NCI-H1105 treated with DMSO at 0.1 percent for 48 hours (cell line): ENCODE measurements at regions not wholly inside any gene's neighbourhood (a gene's known extent, or its start where the extent isn't known, plus 50 kb on each side); places are given as distances from the start of the nearest gene placed in this dataset.
"Not testable (repeated sequence)": the region's sequence is repeated elsewhere in the genome, so short reads cannot be mapped to it uniquely, and the experiment has no call there.

Experiments used
- DNase-seq: peaks from one replicate; lab custom pipeline; 2025; lab: John Stamatoyannopoulos, UW

GRCh38 chr2:182548031-182548950, 121.5 kb upstream of the PDE1A start:
- DNase-seq = no peak

DNA sequence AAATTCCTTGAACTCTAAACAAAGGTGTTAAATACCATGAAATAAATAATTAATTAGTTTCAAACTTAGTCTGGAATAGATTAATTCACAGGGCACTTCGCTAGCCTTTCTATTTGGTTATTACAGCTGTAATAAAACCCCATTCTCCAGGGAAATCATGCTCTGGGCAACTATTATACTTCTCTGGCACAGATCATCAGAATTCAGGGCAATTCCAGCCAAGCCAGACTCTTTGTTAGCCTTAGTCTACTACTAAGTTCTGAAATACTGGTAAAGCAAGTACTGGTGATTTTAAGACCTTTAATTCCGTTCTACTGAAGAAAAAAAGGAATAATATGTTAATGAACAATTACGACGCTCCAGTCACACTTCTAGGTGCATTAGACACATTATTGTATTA, 123.4 kb upstream of the PDE1A start:
- no peak for DNase-seq

DNA sequence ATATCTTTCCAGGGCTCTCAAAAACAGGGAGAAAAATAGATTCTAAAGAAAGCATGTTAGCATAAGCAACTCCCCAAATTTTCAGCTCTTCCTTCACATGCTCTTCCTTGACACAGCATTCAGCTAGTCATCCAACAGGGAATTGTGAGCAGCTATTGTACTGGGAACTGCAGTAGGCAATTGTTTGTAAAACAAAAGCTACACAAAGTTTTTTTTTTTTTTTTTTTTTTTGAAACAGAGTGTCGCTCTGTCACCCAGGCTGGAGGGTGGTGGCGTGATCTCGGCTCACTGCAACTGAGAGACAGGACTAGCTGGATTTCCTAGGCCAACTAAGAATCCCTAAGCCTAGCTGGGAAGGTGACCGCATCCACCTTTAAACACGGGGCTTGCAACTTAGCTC, 125.4 kb upstream of the PDE1A start:
- DNase-seq = not testable (repeated sequence)

DNA sequence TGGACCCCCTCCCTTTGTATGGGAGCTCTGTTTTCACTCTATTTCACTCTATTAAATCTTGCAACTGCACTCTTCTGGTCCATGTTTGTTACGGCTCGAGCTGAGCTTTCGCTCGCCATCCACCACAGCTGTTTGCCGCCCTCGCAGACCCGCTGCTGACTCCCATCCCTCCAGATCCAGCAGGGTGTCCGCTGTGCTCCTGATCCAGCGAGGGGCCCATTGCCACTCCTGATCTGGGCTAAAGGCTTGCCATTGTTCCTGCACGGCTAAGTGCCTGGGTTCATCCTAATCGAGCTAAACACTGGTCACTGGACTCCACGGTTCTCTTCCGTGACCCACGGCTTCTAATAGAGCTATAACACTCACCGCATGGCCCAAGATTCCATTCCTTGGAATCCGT, 125.9 kb upstream of the PDE1A start:
- not testable (repeated sequence) for DNase-seq

- no peak for DNase-seq
These were observed 126.6 kb upstream of the PDE1A start for GRCh38 chr2:182553483-182553882.

GRCh38 chr2:182554950-182555349, 128.1 kb upstream of the PDE1A start:
- DNase-seq = peak; percentile 33

GRCh38 chr2:182558564-182558963, 131.7 kb upstream of the PDE1A start:
- no peak for DNase-seq

DNA sequence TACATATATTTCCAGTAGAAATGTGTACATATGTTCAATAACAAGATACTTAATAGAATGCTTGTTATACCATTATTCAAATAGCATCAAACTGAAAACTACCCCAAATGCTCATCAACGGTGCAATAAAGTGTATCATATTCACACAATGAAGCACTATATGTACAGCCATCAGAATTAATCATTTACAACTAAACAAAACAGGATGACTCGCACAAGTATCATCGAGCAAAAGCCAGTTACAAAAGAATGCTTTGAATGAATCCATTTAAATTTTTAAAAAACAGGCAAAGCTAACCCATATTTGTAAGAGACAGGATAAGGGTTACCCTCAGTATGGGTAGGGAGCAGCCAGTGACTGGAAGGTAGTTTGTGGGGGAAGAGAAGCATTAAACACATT, 132.8 kb upstream of the PDE1A start:
- DNase-seq = no peak

DNA sequence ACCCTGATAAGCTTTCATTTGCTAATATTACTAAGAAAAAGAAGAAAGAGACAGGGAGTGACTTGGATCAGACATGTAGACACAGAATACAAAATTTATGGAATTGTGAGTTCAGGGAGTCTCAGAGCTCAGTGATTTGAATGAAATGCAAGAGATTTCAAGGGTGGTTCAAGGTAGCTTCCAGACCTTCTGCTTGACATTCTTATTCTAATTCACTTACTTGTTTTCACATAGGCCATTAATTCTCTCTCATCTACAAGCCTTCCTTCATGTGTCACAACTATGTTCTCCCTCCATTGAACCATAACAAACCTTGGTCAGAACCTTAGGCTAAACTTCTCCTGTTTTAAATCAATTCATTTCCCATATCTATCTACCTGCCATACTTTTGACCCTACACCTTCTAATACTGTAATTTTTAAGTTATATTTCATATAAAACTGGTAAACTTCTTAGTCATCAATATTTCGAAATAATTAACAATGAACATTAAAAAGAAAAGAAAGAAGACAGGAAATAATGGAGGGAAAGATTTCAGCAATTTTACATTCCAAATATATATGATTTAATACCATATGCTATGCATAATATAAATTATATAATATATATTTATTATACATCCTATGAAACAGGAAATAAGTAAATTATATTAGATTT, 139.2 kb upstream of the PDE1A start:
- DNase-seq = no peak

- no peak for DNase-seq
These were observed 142.5 kb upstream of the DNAJC10 start for GRCh38 chr2:182573553-182573952.

GRCh38 chr2:182577816-182578215, 138.2 kb upstream of the DNAJC10 start:
- DNase-seq = no peak

DNA sequence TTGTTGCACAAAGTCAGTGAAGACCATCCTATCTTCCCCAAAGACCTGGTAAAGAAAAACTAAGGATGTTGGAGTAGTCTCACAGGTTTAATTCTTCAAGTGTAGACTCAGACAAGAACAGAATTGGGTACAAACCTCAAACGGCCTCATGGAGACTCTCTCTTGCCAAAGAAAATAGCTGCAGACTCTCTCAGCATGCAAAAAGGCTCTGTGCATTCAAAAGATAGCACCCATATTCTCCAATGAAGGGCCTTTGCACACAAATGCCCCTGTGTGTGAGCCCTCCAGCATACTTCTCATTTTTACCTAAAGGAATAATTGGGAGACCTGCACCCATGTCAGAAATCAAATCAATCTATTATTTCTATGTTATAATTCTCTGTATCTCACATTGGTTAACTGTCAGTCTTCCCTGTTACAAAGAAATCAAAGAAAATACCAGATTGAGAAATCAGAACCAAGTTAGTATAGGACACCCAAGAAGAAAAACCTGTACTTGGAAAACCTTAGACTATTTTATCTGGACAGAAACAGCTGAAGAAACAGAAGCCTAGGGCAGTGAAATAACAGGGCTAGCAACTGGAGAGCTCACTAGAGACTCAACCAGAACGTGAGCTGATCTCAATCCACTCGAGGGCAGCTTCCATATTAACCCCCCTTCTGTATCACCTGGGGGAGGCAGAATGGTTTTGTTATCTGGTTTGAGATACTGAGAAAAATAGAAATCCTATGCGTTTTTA, 134.7 kb upstream of the DNAJC10 start:
- DNase-seq = no peak

- no peak for DNase-seq
These were observed 131.6 kb upstream of the DNAJC10 start for GRCh38 chr2:182584462-182584861.

GRCh38 chr2:182585001-182585400, 131.1 kb upstream of the DNAJC10 start:
- no peak for DNase-seq

DNA sequence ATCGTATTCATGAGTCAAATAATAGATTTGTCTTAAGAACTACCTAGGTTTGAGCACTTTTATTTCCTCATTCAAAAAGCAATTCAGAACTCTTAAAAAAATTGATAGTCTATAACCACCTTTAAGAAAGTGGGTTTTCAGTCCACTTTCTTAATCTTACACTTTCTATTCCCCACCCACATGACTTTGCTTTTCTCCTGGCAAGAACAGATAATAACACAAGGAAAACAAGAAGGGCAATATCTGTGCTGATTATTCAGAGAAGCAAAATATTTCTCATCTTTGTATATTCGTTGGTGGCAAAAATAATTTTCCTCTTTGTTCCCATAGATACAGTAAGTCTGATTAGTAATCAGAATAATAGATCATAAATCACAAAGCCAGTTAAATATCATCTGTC, 130.6 kb upstream of the DNAJC10 start:
- no peak for DNase-seq

GRCh38 chr2:182586426-182586825, 129.6 kb upstream of the DNAJC10 start:
- DNase-seq = no peak

DNA sequence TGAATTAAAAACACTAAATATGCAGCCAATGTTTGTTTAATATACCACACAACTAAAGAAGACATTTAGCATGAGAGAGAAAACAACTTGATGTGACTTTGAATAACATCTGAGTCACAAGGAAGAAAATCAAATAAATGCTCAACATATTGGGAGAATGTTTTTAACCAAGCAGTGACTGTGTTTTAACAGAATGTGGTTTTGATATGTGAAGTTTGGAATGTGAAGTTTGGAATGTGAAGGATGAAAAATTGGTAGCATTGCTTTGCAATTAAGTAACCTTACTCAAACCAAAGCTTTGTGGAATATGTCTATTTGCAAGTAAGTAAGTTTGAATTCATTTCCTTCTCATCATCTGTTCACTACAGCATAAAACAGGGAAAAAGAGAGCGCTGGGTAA, 128.2 kb upstream of the DNAJC10 start:
- DNase-seq = no peak

DNA sequence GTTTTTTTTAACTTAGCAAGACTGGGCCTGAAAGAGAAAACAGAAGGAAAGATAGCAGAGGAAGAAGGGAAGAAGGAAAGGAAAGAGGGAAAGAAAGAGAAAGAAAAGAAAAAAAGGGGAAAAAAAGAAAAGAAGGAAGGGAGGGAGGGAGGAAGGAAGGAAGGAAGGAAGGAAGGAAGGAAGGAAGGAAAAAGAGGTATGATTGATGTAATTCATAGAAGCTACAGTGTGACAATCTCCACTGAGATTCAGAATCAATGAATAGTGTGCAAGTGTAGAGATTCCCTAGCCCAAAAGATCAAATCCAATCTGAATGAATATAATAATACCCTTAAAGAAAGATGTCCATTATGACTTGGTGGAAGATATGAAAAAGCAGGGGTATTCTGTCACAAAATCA, 126.9 kb upstream of the DNAJC10 start:
- DNase-seq = no peak

GRCh38 chr2:182591774-182592173, 124.3 kb upstream of the DNAJC10 start:
- DNase-seq = no peak

DNA sequence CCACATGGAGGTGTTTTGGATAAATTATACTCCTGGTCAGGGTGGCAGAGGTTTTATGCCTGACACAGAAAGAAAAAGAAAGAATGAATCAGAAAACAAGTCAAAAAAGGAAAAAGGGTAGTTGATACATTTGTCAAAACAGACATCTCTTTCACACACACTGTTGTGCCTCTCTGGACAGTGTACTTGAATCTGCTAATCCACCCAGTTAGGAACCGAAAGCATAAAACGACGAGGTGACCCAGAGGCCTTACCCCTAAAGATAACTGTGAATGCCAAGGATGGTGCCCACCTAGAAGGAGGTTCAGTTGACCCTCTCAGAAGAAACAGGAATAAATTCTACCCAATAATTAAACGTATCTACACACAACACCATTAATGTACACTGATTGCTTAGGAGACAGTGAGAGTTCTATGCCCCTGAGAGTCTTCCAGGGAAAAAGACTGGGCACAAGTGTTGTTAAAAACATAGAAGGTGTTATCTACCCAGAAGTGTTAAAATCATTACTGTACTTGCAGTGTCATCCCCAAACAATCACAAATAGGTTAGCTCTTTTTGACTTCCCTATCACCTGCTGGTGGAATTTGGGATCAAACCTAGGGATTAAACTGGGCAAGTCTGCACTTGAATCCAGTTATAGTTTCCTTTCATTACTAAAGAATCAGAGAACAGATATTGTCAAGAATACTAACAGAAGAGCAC, 123.2 kb upstream of the DNAJC10 start:
- no peak for DNase-seq

DNA sequence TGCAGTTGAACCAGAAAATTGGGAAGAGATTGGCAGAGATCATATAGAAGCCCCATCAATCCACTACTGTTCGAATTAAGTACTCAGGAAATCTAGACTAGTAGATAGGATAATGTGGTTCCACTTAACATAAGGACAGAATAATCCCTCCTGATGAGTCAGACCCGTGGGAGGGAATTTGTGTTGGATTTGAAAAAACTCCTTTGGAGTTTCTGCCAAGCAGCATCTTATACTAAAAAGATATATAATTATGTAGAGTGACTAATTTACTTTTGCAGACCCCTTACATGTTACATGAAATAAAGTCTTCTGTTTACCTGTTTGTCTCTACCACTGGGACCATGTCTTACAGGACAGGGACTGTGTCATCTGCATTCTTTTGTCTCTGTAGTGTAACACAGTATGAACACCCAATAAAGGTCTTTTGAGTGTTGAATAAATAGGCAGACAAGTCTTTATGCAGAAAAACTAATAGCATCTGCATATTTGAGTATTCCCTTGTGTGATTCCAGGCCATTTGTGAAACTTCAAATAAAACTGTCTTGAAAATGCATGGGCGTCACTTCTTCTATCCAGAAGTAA, 122.6 kb upstream of the DNAJC10 start:
- DNase-seq = peak; percentile 38

DNA sequence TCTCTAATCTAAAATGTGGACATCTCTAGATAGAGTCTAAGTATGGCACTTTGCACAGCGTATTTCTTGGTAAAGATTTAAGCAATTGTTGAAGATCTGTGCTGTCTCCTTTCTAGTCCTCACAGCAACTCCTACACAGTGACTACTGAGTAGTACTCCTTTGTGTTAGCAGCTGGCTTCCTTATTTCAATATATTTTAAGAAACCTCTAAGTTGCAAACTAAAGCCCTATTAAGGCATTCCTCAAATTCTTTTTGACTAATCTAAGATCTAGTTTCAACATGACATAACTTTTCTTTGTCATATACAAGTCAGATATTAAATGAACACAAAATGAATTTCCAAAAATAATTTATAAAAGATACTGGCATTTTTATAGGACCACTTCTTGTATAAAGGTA, 121.8 kb upstream of the DNAJC10 start:
- DNase-seq = no peak
